Smooth muscle cell (in vitro differentiated cells): ENCODE measurements at regions not wholly inside any gene's neighbourhood (a gene's known extent, or its start where the extent isn't known, plus 50 kb on each side); places are given as distances from the start of the nearest gene placed in this dataset.

Experiments
- DNase-seq: peaks from one replicate; lab custom pipeline; 2025; ENCODE audit not compliant: unreplicated experiment; lab: John Stamatoyannopoulos, UW
- H2AFZ ChIP-seq: fragments of 200-600 bp; sonication (generic); 2 replicates; pipeline ENCODE4 v1.6.0; 2016; ENCODE audit warnings: antibody characterized with exemption, low read depth, mild to moderate bottlenecking
- H3F3A ChIP-seq: fragments of 200-600 bp; sonication (generic); 2 replicates; pipeline ENCODE4 v1.6.0; 2017; ENCODE audit warnings: antibody characterized with exemption, low read depth
- H3K27ac ChIP-seq: fragments of 200-600 bp; sonication (generic); 2 replicates; pipeline ENCODE4 v1.5.1; 2016; ENCODE audit warnings: low read depth, mild to moderate bottlenecking
- H3K27me3 ChIP-seq: fragments of 200-600 bp; sonication (generic); 2 replicates; pipeline ENCODE4 v1.6.1; 2016; ENCODE audit warnings: low read depth, mild to moderate bottlenecking
- H3K36me3 ChIP-seq: fragments of 200-600 bp; sonication (generic); 2 replicates; pipeline ENCODE4 v1.5.1; 2016; ENCODE audit warnings: low read depth
- H3K4me1 ChIP-seq: fragments of 200-600 bp; sonication (generic); 2 replicates; pipeline ENCODE4 v1.5.1; 2016; ENCODE audit warnings: low read depth
- H3K4me2 ChIP-seq: fragments of 200-600 bp; sonication (generic); 2 replicates; pipeline ENCODE4 v1.6.0; 2016; ENCODE audit warnings: mild to moderate bottlenecking
- H3K4me3 ChIP-seq: fragments of 200-600 bp; sonication (generic); 2 replicates; pipeline ENCODE4 v1.5.1; 2016; ENCODE audit warnings: mild to moderate bottlenecking
- H3K79me2 ChIP-seq: fragments of 200-600 bp; sonication (generic); 2 replicates; pipeline ENCODE4 v1.6.0; 2016; ENCODE audit warnings: low read depth, mild to moderate bottlenecking
- H3K9ac ChIP-seq: fragments of 200-600 bp; sonication (generic); 2 replicates; pipeline ENCODE4 v1.6.0; 2016; ENCODE audit warnings: low read depth
- H3K9me3 ChIP-seq: fragments of 200-600 bp; sonication (generic); replicated peaks from 2 replicates; pipeline ENCODE4 v1.5.1; 2016; ENCODE audit warnings: low read depth
- H4K20me1 ChIP-seq: fragments of 200-600 bp; sonication (generic); 2 replicates; pipeline ENCODE4 v1.6.0; 2016; ENCODE audit warnings: low read depth
- CTCF ChIP-seq: fragments of 200-600 bp; sonication (generic); IDR thresholded peaks from 2 replicates; pipeline ENCODE4 v1.5.1; 2017; ENCODE audit warnings: borderline replicate concordance, mild to moderate bottlenecking, antibody characterized with exemption; ENCODE audit not compliant: insufficient read depth, poor library complexity, severe bottlenecking
- WGBS: methylation state at CpG from one replicate; pipeline ENCODE4 v1.1.7; 2016; ENCODE audit warnings: low lambda C conversion rate; 5-methylcytosine and 5-hydroxymethylcytosine counted together

- H3K36me3 ChIP-seq, result no peaks in the 10 kb centered on the region
These were observed 110.4 kb upstream of the IPO9 start for GRCh38 chr1:201718346-201719202.

GRCh38 chr1:201719812-201720521 lies 109.0 kb upstream of the IPO9 start:
- no peak overlapping the region for H3K4me3 ChIP-seq
- no peak for TF ChIP-seq CTCF
- H4K20me1 ChIP-seq, result peaks cover 18% of the 10 kb centered on the region
- H3K4me1 ChIP-seq, result peaks cover 53% of the 10 kb centered on the region
- H3F3A ChIP-seq, result peaks cover 65% of the 10 kb centered on the region
- H3K27me3 ChIP-seq, result no peaks in the 10 kb centered on the region
- H3K9ac ChIP-seq, result peak overlapping the region; percentile 53
- H3K27ac ChIP-seq, result peak overlapping the region; percentile 87
- 29% methylated on average over 9 of the region's 9 CpGs for WGBS
- DNase-seq, result peak; percentile 54
- no peaks in the 10 kb centered on the region for H3K36me3 ChIP-seq
- H3K4me2 ChIP-seq, result peak overlapping the region; percentile 70
- H3K79me2 ChIP-seq, result peaks cover 53% of the 10 kb centered on the region
- H3K9me3 ChIP-seq, result no peaks in the 10 kb centered on the region
- no peak overlapping the region for H2AFZ ChIP-seq

More at GRCh38 chr1:201718346-201719202, 110.4 kb upstream of the IPO9 start:
- Histone ChIP-seq H3K27me3 (no peaks in the 10 kb centered on the region), H3K4me1 (peaks cover 56% of the 10 kb centered on the region), H3K79me2 (peaks cover 41% of the 10 kb centered on the region), H2AFZ (no peak overlapping the region), H4K20me1 (peaks cover 5% of the 10 kb centered on the region), H3K9me3 (no peaks in the 10 kb centered on the region), H3K9ac (no peak overlapping the region), H3F3A (peaks cover 55% of the 10 kb centered on the region), H3K4me3 (no peak overlapping the region), H3K27ac (peak overlapping the region; percentile 87), H3K4me2 (no peak overlapping the region)
- no peak for TF ChIP-seq CTCF
- 95% methylated on average over 35 of the region's 36 CpGs for WGBS
- DNase-seq, result no peak

GRCh38 chr1:201720522-201720844 lies 108.5 kb upstream of the IPO9 start:
- peaks cover 58% of the 10 kb centered on the region for H3K79me2 ChIP-seq
- WGBS, result 39% methylated on average over 3 of the region's 3 CpGs

More at GRCh38 chr1:201720522-201720844, 108.5 kb upstream of the IPO9 start:
- H3K4me3 ChIP-seq, result no peak overlapping the region
- TF ChIP-seq CTCF, result no peak
- no peak for DNase-seq
- H3K36me3 ChIP-seq, result no peaks in the 10 kb centered on the region
- no peak overlapping the region for H2AFZ ChIP-seq
- H3F3A ChIP-seq, result peaks cover 62% of the 10 kb centered on the region
- peak overlapping the region; percentile 53 for H3K9ac ChIP-seq
- H3K9me3 ChIP-seq, result no peaks in the 10 kb centered on the region
- peak overlapping the region; percentile 87 for H3K27ac ChIP-seq
- peak overlapping the region; percentile 70 for H3K4me2 ChIP-seq
- H3K4me1 ChIP-seq, result peaks cover 50% of the 10 kb centered on the region
- peaks cover 24% of the 10 kb centered on the region for H4K20me1 ChIP-seq
- H3K27me3 ChIP-seq, result no peaks in the 10 kb centered on the region
